Hepatocyte (in vitro differentiated cells): ENCODE measurements at regions not wholly inside any gene's neighbourhood (a gene's known extent, or its start where the extent isn't known, plus 50 kb on each side); places are given as distances from the start of the nearest gene placed in this dataset.

ENCODE experiments used
- DNase-seq: peaks from one replicate; pipeline ENCODE4 v3.0.0-alpha.2; 2016; ENCODE audit warnings: low spot score
- H2AFZ ChIP-seq: fragments of 200-600 bp; sonication (generic); 2 replicates; pipeline ENCODE4 v1.6.0; 2016; ENCODE audit warnings: antibody characterized with exemption, mild to moderate bottlenecking
- H3K27ac ChIP-seq: fragments of 200-600 bp; sonication (generic); 2 replicates; pipeline ENCODE4 v1.5.1; 2016; ENCODE audit warnings: mild to moderate bottlenecking
- H3K27me3 ChIP-seq: fragments of 200-600 bp; sonication (generic); 2 replicates; pipeline ENCODE4 v1.6.1; 2016
- H3K36me3 ChIP-seq: fragments of 200-600 bp; sonication (generic); replicated peaks from 2 replicates; pipeline ENCODE4 v1.5.1; 2016; ENCODE audit warnings: low read depth; ENCODE audit not compliant: insufficient read depth
- H3K4me1 ChIP-seq: fragments of 200-600 bp; sonication (generic); 2 replicates; pipeline ENCODE4 v1.5.1; 2016; ENCODE audit warnings: mild to moderate bottlenecking, moderate library complexity; ENCODE audit not compliant: insufficient read depth
- H3K4me2 ChIP-seq: fragments of 200-600 bp; sonication (generic); 2 replicates; pipeline ENCODE4 v1.6.0; 2016
- H3K4me3 ChIP-seq: fragments of 200-600 bp; sonication (generic); 2 replicates; pipeline ENCODE4 v1.5.1; 2016; ENCODE audit warnings: mild to moderate bottlenecking
- H3K79me2 ChIP-seq: fragments of 200-600 bp; sonication (generic); 2 replicates; pipeline ENCODE4 v1.6.0; 2017; ENCODE audit warnings: mild to moderate bottlenecking
- H3K9me2 ChIP-seq: fragments of 200-600 bp; sonication (generic); replicated peaks from 2 replicates; pipeline ENCODE4 v1.6.0; 2017; ENCODE audit warnings: mild to moderate bottlenecking; ENCODE audit not compliant: insufficient read depth
- H3K9me3 ChIP-seq: fragments of 200-600 bp; sonication (generic); 2 replicates; pipeline ENCODE4 v1.5.1; 2016; ENCODE audit warnings: low read depth, mild to moderate bottlenecking
- H4K20me1 ChIP-seq: fragments of 200-600 bp; sonication (generic); 2 replicates; pipeline ENCODE4 v1.6.0; 2016; ENCODE audit warnings: mild to moderate bottlenecking; ENCODE audit not compliant: insufficient read depth, poor library complexity, severe bottlenecking
- EZH2 ChIP-seq: fragments of 200-600 bp; sonication (generic); IDR thresholded peaks from 2 replicates; pipeline ENCODE4 v1.6.1; 2016; ENCODE audit warnings: antibody characterized with exemption, mild to moderate bottlenecking, borderline replicate concordance
- EZH2phosphoT487 ChIP-seq: fragments of 200-600 bp; sonication (generic); IDR thresholded peaks from one replicate; pipeline ENCODE4 v1.6.1; 2018; ENCODE audit warnings: antibody characterized with exemption, mild to moderate bottlenecking, low read depth, moderate library complexity; ENCODE audit not compliant: unreplicated experiment, severe bottlenecking
- WGBS: methylation state at CpG from one replicate; pipeline ENCODE4 v1.1.6; 2016; ENCODE audit warnings: low lambda C conversion rate; ENCODE audit errors: missing lambda C conversion rate; 5-methylcytosine and 5-hydroxymethylcytosine counted together
- TF ChIP-seq, protein P1 (sequence below): fragments of 200-600 bp; sonication (generic); IDR thresholded peaks from 2 replicates; pipeline ENCODE4 v1.5.1; 2016; ENCODE audit warnings: antibody characterized with exemption, mild to moderate bottlenecking; ENCODE audit not compliant: poor library complexity

DNA sequence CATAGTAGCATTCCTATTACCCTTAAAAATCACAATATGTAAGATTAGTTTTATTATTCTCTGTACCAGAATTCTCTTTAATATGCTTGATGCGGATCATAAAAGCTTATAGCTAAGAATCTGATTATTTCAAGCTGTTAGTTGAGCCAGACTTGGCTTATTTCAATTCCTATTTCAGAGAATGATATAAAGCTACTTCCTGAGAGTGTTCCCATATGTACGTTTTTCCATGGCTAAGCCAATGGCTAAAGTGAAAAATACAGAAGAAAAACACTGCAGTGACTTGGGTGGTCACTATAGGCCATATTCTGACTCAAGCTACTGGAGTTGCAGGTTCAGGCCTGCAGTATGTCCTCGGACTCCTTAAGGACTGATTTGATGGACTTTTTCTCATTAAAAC, 97.9 kb upstream of the EEF1E1 start:
- no peak overlapping the region for H3K27ac ChIP-seq
- no peak for DNase-seq
- 81% methylated on average over 3 of the region's 3 CpGs for WGBS
- H3K4me1 ChIP-seq = no peaks in the 10 kb centered on the region
- H2AFZ ChIP-seq = no peak overlapping the region
- no peaks in the 10 kb centered on the region for H4K20me1 ChIP-seq
- no peaks in the 10 kb centered on the region for H3K9me2 ChIP-seq
- TF ChIP-seq EZH2phosphoT487 = no peak
- no peak overlapping the region for H3K4me3 ChIP-seq
- no peaks in the 10 kb centered on the region for H3K9me3 ChIP-seq
- H3K27me3 ChIP-seq = no peaks in the 10 kb centered on the region
- no peaks in the 10 kb centered on the region for H3K79me2 ChIP-seq
- H3K4me2 ChIP-seq = no peak overlapping the region
- H3K36me3 ChIP-seq = no peaks in the 10 kb centered on the region

DNA sequence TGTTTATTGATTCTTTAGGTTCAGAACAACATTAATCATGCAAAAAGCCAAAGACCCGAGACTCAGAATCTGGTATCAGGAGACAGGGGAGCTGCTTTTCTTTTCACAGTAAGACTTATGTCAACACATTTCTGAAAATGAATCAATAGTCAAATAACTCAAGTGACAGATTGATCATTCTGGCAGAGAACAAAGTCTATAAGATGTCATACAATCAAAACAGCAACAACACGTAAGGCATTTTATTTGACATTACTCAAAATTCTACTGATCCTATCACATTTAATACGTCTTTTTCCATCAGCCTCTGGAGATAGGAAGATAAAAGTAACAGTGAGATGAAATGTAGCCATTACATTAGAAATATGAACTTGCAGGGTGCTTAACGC, 93.4 kb upstream of the EEF1E1 start:
- no peak overlapping the region for H3K4me2 ChIP-seq
- no peak overlapping the region for H3K27ac ChIP-seq
- no peaks in the 10 kb centered on the region for H3K4me1 ChIP-seq
- H3K4me3 ChIP-seq = no peak overlapping the region
- no peaks in the 10 kb centered on the region for H4K20me1 ChIP-seq
- peak overlapping the region; percentile 28 for H2AFZ ChIP-seq
- H3K9me3 ChIP-seq = no peaks in the 10 kb centered on the region
- H3K27me3 ChIP-seq = no peaks in the 10 kb centered on the region
- H3K36me3 ChIP-seq = no peaks in the 10 kb centered on the region
- TF ChIP-seq EZH2phosphoT487 (no peak), EZH2 (no peak)
- TF ChIP-seq, protein P1, sequence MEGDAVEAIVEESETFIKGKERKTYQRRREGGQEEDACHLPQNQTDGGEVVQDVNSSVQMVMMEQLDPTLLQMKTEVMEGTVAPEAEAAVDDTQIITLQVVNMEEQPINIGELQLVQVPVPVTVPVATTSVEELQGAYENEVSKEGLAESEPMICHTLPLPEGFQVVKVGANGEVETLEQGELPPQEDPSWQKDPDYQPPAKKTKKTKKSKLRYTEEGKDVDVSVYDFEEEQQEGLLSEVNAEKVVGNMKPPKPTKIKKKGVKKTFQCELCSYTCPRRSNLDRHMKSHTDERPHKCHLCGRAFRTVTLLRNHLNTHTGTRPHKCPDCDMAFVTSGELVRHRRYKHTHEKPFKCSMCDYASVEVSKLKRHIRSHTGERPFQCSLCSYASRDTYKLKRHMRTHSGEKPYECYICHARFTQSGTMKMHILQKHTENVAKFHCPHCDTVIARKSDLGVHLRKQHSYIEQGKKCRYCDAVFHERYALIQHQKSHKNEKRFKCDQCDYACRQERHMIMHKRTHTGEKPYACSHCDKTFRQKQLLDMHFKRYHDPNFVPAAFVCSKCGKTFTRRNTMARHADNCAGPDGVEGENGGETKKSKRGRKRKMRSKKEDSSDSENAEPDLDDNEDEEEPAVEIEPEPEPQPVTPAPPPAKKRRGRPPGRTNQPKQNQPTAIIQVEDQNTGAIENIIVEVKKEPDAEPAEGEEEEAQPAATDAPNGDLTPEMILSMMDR = no peak
- H3K9me2 ChIP-seq = no peaks in the 10 kb centered on the region
- WGBS = 67% methylated on average over 4 of the region's 4 CpGs
- H3K79me2 ChIP-seq = no peaks in the 10 kb centered on the region
- no peak for DNase-seq

DNA sequence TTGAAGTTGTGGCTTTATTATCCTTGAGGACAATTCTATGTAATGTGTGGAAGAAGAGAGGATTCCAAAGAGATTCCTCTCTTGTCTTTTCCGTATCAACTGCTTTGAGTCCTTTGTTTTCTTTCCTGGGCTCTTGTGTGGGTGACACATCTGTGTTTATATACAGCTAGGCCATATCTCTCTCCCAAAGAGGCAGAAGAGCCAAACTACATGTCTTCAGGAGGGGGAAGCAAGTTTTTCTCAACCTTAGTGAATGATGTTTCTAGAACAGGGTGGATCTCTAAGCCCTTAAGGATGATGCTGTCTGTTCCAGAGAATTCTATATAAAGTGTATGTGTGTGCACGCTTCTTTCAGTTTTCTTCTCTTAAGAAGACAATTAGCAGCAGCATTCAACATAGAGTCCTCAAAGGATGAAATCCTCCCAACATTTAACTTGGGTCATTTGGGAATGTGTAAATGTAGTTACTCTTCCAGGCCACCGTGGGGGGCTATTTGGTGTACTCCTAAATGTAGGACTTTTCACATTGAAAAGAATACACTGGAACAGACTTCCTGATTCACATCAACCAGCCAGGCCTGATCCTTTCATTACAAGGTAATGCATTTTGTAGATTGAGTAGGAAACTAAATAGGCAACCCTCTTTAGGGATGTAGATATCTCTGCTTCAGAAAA, 92.8 kb upstream of the EEF1E1 start:
- TF ChIP-seq, protein P1 = no peak
- TF ChIP-seq EZH2phosphoT487 = no peak
- TF ChIP-seq EZH2 = no peak
- WGBS = 72% methylated on average over 3 of the region's 3 CpGs
- Histone ChIP-seq H4K20me1 (no peaks in the 10 kb centered on the region), H3K27ac (no peak overlapping the region), H3K27me3 (no peaks in the 10 kb centered on the region), H3K79me2 (no peaks in the 10 kb centered on the region), H3K4me2 (no peak overlapping the region), H2AFZ (peak overlapping the region; percentile 28), H3K36me3 (no peaks in the 10 kb centered on the region), H3K4me3 (no peak overlapping the region), H3K9me2 (no peaks in the 10 kb centered on the region), H3K9me3 (no peaks in the 10 kb centered on the region), H3K4me1 (no peaks in the 10 kb centered on the region)
- peak; percentile 24 for DNase-seq

DNA sequence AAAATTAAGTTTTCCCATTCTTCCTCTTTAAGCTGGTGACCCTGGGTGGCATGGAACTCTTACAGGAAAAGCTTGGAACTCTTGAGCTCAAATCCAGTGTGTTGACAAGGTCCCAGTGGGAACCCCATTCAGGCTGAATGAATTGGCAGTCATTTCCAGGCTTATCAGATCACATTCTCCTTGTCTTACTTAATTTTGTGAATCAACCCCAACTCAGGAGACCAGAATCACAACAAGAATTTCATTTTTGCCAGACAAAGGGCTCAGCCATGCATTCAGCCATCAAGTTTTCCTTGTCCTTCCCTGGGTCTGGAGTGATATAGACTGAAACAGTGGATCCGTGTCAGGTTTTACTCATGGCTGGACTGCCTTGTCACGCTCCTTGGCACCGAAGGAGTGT, 92.1 kb upstream of the EEF1E1 start:
- Histone ChIP-seq H3K36me3 (no peaks in the 10 kb centered on the region), H4K20me1 (no peaks in the 10 kb centered on the region), H3K4me3 (no peak overlapping the region), H3K27ac (no peak overlapping the region), H3K79me2 (no peaks in the 10 kb centered on the region), H3K9me3 (no peaks in the 10 kb centered on the region), H3K9me2 (no peaks in the 10 kb centered on the region), H2AFZ (no peak overlapping the region), H3K27me3 (no peaks in the 10 kb centered on the region), H3K4me1 (no peaks in the 10 kb centered on the region), H3K4me2 (no peak overlapping the region)
- no peak for DNase-seq
- TF ChIP-seq EZH2 = no peak
- TF ChIP-seq EZH2phosphoT487 = no peak
- TF ChIP-seq, protein P1 = no peak
- 65% methylated on average over 3 of the region's 3 CpGs for WGBS
